ENCODE measurements at regions not wholly inside any gene's neighbourhood (a gene's known extent, or its start where the extent isn't known, plus 50 kb on each side); places are given as distances from the start of the nearest gene placed in this dataset.

DNA sequence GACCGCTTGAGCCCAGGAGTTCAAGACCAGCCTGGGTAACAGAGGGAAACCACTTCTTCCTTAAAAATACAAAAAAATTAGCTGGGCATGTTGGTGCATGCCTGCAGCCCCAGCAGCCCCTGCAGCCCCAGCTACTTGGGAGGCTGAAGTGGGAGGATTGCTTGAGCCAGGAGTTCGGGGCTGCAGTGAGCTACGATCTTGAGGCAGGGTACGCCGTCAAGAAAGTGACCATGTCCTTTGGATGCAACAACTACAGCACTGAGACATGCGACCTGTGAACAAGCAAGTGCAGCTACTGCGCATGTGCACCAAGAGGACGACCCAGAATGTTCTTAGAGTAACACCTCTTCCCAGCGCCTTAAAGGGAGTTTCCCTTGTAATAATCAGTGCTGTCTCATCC lies 66.6 kb upstream of the ZNF479 start:
- H3K9me3 ChIP-seq: no peaks in the 10 kb centered on the region
- TF ChIP-seq, protein P1, sequence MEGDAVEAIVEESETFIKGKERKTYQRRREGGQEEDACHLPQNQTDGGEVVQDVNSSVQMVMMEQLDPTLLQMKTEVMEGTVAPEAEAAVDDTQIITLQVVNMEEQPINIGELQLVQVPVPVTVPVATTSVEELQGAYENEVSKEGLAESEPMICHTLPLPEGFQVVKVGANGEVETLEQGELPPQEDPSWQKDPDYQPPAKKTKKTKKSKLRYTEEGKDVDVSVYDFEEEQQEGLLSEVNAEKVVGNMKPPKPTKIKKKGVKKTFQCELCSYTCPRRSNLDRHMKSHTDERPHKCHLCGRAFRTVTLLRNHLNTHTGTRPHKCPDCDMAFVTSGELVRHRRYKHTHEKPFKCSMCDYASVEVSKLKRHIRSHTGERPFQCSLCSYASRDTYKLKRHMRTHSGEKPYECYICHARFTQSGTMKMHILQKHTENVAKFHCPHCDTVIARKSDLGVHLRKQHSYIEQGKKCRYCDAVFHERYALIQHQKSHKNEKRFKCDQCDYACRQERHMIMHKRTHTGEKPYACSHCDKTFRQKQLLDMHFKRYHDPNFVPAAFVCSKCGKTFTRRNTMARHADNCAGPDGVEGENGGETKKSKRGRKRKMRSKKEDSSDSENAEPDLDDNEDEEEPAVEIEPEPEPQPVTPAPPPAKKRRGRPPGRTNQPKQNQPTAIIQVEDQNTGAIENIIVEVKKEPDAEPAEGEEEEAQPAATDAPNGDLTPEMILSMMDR (IDR thresholded peaks at IDR 0.05): no peak
- DNase-seq (peak in 1 of 3 donors; percentile 1), ATAC-seq (no peak)
- intact Hi-C loops (cut with DNase I, micrococcal nuclease): no loop called here
- no peak overlapping the region for H3K4me3 ChIP-seq
- no peaks in the 10 kb centered on the region for H3K36me3 ChIP-seq (ENCODE audit: low read depth)
- H3K4me1 ChIP-seq (ENCODE audit: low read depth): no peaks in the 10 kb centered on the region

DNA sequence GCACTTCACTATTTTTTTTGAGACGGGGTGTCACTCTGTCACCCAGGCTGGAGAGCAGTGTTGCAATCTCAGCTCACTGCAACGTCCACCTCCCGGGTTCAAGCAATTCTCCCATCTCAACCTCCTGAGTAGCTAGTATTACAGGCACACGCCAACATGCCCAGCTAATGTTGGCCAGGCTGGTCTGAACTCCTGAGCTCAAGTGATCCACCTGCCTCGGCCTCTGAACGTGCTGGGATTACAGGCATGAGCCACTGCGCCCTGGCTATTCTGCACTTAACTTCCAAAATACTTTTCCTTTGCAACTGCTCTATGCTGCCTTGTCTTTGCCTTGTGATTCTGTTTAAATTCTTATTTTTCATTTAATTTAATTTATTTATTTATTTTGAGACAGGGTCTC lies 67.0 kb upstream of the ZNF479 start:
- Histone ChIP-seq H3K4me1 (ENCODE audit: low read depth) (no peaks in the 10 kb centered on the region), H3K36me3 (ENCODE audit: low read depth) (no peaks in the 10 kb centered on the region), H3K4me3 (no peak overlapping the region), H3K9me3 (no peaks in the 10 kb centered on the region)
- ATAC-seq: no peak
- TF ChIP-seq, protein P1 (IDR thresholded peaks at IDR 0.05): no peak
- intact Hi-C loops (cut with DNase I, micrococcal nuclease): no loop called here
- DNase-seq: peak in 1 of 3 donors; percentile 17

DNA sequence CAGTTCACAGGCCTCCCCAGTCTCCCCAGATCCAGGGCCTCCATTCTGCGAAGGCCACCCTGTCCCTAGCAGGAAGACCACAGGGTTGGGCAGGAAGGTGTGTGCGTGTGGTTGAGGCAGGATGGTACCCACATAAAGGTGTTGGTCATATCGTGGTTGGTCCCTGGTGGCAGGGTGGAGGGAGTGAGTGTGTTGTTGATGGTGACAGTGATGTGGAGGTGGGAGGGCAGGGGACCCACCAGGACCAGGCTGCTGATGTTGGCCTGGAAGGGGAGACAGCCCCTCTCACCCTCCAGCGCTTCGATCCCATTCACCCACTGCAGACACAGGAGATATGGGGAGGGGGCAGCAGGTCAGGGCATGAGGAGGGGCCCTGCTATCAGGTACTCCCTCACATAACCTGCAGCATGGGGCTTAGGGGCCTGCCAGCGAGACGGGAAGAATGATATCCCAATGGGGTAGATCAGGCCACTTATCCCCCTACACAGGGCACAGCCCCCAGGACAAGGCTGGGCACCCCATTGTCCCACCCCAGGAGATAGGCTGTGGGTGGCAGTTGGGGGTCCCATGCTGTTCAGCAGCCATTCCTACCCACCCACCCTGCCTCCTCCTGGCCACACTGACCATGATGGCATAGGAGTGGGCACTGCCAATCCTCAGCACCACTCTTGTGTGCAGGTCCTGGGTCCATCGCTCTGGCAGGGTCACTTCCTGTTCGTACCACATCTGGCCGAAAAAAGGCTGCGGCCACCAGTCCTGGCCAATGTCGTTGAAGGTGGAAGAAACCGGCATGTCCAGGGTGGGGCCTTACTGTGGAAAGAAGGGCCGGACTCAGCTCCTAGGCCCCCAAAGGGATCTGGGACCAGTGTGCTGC lies 69.0 kb upstream of the ZNF479 start:
- Histone ChIP-seq H3K4me3 (no peak overlapping the region), H3K4me1 (ENCODE audit: low read depth) (no peaks in the 10 kb centered on the region), H3K9me3 (peaks cover 12% of the 10 kb centered on the region), H3K36me3 (ENCODE audit: low read depth) (no peaks in the 10 kb centered on the region)
- TF ChIP-seq, protein P1 (IDR thresholded peaks at IDR 0.05): no peak
- no peak for ATAC-seq
- intact Hi-C loops (cut with DNase I, micrococcal nuclease): no loop called here
- peak in 1 of 3 donors; percentile 35 for DNase-seq

DNA sequence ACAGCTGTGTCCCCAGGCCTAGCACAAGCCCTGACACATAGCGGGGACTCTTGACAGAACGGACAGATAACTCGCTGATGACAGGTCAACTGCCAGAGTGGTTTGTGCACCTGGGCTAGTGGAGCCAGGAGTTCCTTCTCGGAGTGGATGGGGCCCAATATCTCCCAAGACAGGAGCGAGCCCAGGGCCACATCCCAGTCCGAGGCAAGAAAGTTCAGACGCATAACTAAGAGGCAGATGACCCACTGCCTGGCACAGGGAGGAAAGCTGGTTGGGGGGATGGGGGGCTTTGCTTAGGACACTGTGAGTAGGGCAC lies 69.6 kb upstream of the ZNF479 start:
- ATAC-seq (no peak), DNase-seq (no peak)
- TF ChIP-seq, protein P1 (IDR thresholded peaks at IDR 0.05): no peak
- H3K36me3 ChIP-seq (ENCODE audit: low read depth): no peaks in the 10 kb centered on the region
- intact Hi-C loops (cut with DNase I, micrococcal nuclease): no loop called here
- H3K4me1 ChIP-seq (ENCODE audit: low read depth): no peaks in the 10 kb centered on the region
- no peak overlapping the region for H3K4me3 ChIP-seq
- peaks cover 14% of the 10 kb centered on the region for H3K9me3 ChIP-seq

DNA sequence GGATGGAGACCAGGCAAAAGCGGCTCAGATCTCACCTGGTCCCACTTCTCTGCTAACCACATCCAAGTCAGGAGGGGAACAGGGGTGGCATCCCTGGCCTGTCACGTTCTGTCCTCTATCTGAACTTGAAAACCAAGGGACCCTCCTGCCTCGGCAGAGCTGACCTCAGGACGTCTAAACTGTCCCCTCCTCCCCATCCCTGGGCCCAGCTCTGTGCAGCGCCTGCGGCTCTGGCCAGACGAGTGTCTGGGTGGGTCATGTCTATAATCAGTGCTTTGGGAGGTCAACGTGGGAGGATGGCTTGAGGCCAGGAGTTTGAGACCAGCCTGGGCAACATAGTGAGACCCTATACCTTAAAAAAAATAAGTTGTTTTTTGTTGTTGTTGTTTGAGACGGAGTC lies 70.0 kb upstream of the ZNF479 start:
- intact Hi-C loops (cut with DNase I, micrococcal nuclease): no loop called here
- Histone ChIP-seq H3K36me3 (ENCODE audit: low read depth) (no peaks in the 10 kb centered on the region), H3K4me3 (no peak overlapping the region), H3K4me1 (ENCODE audit: low read depth) (no peaks in the 10 kb centered on the region), H3K9me3 (peaks cover 17% of the 10 kb centered on the region)
- ATAC-seq: no peak
- peak in 1 of 3 donors; percentile 27 for DNase-seq
- TF ChIP-seq, protein P1 (IDR thresholded peaks at IDR 0.05): no peak

Measured in mucosa of descending colon (tissue), 3 donors.